GM18951 (cell line): ENCODE measurements at regions not wholly inside any gene's neighbourhood (a gene's known extent, or its start where the extent isn't known, plus 50 kb on each side); places are given as distances from the start of the nearest gene placed in this dataset.

Source experiments
- POLR2A ChIP-seq: IDR thresholded peaks from 4 replicates; pipeline ENCODE4 v1.6.1; 2011; ENCODE audit warnings: mild to moderate bottlenecking; ENCODE audit not compliant: insufficient read length, insufficient read depth; ENCODE audit errors: extremely low read depth
- in situ Hi-C: fragments of 300-500 bp; cut with MboI; formaldehyde crosslinking; loops from one replicate; pipeline ENCODE4 v1.12.0; 2022; ENCODE audit warnings: low sequenced_read_pairs, mixed read lengths, inconsistent platforms; ENCODE audit not compliant: unreplicated experiment

DNA sequence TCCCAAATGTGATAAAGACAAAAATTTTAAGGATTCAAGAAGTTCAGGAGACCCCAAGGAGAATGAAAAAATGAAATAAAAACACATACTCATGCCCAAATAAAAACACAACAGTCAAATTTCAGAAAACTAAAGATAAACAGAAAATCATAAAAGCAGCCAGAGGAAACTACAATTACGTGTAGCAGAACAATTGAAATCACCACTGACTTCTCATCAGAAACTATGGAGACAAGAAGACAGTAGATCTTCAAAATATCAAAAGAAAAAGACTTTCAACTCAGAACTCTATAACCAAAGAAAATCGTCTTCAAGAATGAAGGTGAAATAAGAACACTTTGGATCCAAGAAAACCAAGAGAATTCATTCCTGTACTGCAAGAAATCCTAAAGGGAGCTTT, 54.9 kb downstream of the DIO3 start:
- no peak for TF ChIP-seq POLR2A
- in situ Hi-C loops: no loop called here

DNA sequence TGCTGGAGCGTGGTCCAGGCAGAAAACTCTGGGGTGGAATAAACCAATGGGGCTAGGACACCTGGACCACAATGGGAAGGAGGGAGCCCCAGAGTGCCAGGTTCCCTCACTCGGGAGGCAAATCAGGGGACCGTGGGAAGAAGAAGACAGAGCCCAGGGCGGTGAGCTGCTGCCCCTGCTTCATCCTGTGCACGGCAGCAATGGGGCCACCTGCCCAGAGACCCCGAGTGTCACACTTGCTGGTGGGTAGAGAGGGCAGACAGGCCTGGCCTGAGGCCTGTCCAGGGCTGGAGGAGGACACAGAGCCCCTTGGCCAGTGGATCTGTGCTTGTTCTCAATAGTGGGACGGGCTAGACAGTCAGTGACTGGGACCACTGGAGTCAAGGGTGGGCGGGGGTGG, 58.2 kb downstream of the DIO3 start:
- in situ Hi-C loops: no loop called here
- no peak for TF ChIP-seq POLR2A

DNA sequence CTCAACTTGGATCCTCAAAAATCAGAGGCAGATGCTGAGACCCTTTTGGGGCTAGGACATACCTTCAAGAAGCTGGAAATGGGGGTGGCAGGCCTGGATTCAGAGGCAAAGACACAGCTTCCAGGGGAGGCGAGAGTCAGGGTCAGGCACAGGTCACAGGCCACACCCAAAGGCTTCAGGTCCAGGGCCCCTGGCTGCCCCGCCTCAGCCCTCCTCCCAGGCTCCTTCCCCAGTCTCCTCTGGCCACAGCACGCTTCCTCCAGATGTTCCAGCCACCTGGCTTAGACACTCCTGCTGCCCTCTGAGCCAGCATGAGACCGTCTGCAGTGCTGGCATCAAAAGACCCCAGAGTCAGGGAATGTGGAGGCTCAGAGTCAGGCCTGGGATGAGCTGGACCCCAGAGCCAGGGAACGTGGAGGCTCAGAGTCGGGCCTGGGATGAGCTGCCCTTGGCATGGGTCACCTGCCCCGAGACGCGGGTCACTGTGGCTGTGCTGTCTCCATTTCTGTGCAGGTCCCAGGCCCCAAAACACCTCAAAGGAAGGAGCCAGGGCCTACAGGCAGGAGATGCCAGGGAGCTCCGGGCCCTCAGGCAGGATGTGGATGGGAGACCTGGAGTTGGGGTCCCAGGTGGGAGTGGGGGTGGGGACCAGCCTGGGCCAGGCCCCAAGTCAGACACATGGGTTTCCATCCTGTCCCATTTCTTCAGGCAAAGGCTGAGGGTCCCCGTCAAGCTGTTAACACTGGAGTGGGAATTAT, 58.9 kb downstream of the DIO3 start:
- in situ Hi-C loops: no loop called here
- TF ChIP-seq POLR2A: no peak

DNA sequence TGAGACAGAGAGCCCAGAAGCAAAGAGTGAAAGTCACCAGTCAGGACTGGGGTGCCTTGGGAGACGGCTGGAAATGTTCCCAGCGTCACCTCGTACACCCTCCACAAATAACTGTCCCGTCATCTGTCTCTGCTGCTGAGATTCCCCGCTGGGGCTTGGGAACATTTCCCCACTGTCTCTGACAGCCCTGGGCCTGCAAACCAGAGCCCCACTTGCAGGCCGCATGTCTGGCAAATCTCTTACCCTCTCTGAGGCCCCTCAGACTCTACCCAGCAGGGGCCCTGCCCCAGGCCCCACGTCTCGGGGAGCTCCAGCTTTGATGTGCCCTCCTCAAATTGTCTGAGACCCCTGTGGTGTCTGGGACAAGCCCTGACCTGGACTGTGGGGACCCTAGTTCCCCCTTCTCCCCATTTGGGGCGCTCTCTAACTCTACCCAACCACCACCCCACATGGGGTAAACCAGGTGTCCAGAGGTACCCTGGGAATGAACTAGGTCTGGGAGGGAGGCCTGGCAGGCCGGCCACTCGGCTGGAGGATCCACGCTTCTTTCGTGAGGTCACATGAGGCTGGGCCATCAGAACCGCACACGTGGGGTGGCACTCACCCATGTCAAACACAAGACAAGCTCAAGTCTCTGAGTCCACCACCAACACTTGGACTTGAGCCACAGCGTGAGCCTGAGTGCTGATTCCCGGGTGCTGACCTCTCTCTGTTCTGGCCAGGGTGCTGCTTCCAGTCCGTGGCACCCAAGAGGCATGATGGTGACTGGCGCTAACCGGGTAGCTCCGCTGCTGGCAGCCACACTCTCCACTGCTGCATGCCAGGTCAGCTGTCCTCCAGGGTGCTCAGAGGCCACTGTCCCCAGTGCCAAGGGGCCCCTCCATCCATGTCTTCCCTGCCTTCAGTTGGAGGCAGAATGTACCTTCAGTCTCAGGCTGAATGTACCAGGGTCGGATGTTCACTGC, 59.8 kb downstream of the DIO3 start:
- no peak for TF ChIP-seq POLR2A
- in situ Hi-C loops: no loop called here

DNA sequence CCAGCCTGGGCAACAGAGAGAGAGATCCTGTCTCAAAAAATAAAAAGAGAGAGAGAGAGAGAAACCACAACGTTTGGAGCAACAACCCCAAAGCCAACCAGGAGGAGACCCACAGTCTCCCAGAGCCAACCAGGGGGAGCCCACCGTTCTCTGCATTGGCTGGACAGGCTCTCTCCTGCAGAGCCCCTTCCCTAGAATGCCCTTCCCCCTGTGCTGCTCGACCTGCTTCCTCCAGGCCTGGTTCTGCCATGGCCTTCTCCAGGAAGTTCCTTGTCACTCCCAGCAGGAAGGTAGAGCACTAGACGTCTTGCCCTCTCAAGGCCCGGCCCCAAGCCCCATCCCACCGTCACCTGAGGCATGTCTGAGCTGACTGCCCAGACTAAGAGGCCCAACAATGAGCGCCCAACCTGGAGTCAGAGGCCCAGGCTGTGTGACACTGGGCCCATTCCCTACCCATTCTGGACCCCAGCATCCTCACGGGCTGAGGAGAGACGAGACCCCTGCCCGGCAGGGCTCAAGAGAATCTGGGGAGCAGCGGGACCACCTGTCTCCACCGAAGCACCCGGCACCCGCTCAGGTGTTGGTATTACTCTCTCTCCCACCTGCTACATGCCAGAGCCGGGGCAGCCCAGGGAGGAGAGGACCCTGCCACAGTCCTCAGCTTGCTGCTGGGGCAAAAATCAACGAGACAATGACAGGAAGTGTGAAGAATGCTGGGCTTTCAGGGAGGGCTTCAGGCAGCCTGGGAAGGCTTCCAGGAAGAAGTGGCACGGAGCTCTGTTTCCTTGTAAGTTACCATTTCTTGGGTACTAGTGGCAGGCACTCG, 61.2 kb downstream of the DIO3 start:
- in situ Hi-C loops: no loop called here
- no peak for TF ChIP-seq POLR2A

DNA sequence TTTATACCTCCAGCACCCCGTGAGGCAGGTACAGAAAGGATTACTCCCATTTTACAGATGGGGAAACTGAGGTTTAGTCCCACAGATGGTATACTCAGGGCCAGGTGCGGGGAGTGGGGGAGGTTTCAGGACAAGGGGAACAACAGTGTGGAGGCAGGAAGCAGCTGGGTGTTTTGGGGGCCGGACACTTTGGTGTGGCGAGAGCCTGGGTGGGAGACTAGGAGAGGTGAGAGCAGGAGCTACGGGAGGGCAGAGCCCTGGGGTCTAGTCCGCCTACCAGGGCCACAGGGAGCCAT, 61.7 kb downstream of the DIO3 start:
- in situ Hi-C loops: no loop called here
- TF ChIP-seq POLR2A: no peak

DNA sequence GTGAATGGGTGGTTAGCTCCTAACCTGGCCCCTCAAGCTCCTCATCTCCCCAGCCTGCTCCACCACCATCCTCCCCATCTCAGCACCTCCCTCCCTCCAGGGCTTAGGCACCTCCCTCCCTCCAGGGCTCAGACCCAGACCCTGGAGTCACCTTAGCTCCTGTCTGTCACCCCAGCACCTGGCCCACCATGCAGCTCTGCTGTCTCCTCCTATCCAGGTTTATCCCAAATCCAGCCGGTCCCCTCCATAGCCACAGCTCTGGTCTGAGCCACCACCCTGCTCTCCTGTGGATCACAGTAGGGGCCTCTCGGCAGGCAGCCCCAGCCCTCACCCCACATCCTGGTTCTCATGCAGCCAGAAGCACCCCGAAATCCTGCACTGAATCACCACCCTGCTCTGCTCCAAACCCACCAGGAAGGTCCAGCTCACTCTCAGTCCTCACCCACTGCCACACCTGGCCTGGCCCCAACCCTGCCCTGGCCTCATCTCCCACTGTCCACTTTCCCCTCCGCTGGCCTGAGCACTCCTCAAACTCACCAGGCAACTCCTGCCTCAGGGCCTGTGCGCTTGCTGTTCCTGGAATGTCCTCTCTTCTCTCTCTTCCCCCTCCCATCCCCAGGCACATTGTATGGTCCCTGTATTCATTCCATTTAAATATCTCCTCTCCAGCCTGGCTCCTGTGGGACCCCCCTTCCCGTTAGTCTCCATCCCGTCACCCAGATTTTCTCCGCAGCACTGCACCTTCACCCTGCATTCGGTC, 62.6 kb downstream of the DIO3 start:
- in situ Hi-C loops: no loop called here
- no peak for TF ChIP-seq POLR2A

DNA sequence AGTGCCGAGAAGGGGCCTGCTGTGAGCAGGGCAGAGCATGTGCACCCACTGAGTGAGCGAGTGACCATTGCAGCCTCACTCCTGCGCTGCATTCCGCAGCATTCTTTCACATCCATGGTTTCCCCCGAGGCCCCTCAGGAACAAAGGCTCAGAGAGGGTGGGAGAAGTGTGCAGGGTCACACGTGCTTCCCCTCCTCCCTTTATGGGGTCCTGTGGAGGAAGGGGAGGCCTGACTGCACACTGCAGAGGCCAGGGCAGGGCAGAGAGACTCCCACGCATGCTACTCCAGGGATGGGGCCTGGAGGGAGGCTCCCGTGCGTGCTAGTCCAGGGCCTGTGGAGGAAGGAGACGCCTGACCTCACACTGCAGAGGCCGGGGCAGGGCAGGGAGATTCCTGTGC, 63.2 kb downstream of the DIO3 start:
- TF ChIP-seq POLR2A: no peak
- in situ Hi-C loops: no loop called here

DNA sequence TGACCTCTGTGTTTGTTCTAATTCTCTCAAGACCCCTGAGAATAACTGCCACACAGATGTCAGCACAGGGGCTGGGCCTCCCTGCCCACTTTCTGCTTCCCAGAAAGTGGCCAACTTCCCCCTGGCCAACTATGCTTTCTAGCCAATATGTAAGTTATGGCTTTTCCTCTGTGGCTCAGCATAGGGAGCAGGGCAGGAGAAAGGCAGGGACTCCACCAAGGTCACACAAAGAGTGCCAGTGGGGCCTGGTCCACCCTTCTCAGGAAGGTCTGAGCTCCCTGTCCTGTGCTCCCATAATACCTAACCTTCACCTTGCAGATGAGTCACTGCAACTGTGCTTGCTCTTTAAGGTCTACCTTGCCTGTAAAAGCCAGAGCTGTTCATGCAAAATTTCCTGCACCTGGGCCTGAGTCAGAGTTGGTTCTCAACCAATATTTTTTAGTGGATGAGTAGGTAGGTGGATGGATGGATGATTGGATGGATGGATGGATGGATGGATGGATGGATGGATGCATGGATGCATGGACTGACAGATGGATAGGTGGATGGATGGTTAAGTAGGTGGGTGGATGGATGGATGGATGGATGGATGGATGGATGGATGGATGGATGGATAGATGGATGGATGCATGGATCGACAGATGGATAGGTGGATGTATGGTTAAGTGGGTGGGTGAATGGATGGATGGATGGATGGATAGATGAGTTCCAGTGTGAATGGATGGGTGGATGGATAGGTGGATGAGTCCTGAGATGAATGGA, 64.2 kb downstream of the DIO3 start:
- no peak for TF ChIP-seq POLR2A
- in situ Hi-C loops: loop anchor here (25.0 kb wide), 1 partner anchor 913 kb away; no protein-coding TSS in a partner anchor

DNA sequence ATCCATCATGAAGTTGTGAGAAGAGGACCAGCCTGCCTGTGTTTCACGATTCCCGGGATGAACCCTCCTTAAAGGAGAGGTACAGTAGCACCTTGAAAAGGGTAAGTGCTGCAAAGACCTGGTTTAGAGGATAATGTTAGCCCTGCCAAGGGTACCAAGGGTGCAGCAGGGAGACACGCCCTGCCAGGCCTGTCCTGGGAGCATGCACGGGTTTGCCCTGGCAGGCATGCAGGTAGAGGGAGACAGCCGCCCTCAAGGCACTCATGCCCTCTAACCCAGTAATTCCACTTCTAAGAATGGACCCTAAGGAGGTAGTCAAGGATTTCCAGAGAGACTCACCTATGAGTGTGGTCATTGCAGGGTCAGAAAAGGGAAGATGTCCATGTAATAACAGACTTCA, 65.0 kb downstream of the DIO3 start:
- in situ Hi-C loops: loop anchor here (25.0 kb wide), 1 partner anchor 914 kb away; no protein-coding TSS in a partner anchor
- no peak for TF ChIP-seq POLR2A

DNA sequence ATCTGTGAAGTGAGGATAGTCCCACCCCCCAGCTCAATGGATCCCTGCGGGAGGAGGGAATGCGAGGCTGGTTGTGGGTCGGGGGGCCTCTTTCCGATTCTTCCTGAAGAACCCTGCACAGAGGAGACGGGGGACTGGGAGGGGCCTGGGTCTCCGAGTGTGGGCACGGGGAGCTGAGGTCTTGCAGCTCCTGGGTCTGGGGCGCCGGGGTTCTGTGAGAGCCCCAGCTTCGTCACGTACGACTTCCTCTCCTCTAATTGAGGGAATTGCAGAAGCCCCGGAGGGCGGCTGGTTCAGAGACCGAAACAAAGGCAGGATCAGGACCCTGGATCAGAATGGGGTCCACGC, 66.6 kb downstream of the DIO3 start:
- in situ Hi-C loops: loop anchor here (25.0 kb wide), 1 partner anchor 916 kb away; no protein-coding TSS in a partner anchor
- TF ChIP-seq POLR2A: no peak

DNA sequence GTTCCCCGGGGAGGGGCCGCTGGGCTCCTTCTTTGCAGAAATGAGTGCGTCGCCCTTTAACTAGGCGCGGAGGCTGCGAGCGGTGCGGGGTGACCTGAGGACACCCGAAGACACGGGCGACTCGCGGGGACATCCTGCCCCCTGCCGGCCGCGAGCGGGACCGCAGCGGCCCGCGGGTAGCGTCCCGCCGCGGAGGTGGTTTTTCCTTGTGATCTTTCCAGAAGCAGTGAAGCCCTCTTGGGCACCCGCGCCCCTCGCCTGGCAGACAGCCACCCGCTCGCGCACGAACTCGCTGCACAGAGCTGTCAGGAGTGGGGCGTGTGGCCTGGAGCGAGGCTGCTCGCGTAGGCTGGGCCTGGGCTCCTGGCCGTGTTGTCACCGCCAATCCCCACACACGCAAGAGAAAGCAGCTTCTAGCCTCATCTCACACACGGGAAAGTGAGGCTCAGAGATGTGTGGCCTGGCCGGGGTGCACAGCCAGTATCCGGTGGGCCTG, 67.2 kb downstream of the DIO3 start:
- in situ Hi-C loops: loop anchor here (25.0 kb wide), 1 partner anchor 916 kb away; no protein-coding TSS in a partner anchor
- TF ChIP-seq POLR2A: no peak
